ENCODE measurements at regions not wholly inside any gene's neighbourhood (a gene's known extent, or its start where the extent isn't known, plus 50 kb on each side); places are given as distances from the start of the nearest gene placed in this dataset.

DNA sequence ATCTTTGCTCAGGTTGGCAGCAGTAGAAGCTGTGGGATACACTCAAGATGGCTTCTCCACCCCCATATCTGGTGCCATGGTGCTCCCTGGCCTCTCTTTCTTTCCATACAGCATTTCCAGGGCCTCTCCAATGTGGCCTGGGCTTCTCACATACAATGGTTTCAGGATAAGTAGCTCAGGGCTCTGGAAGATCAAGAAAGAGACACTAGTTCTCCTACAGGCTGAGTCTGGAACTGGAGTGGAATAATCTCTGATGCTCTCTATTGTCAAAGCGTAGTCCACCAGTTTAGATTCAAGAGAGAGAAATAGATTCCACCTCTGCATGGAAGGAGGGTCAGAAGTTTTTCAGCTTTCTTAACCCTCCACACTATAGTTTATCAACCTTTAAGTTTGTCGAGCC lies 138.2 kb upstream of the AADAT start (continued):
- no peak for TF ChIP-seq ZNF462 (CRISPR knock-in tag; IDR thresholded peaks at IDR 0.05)

GRCh38 chr4:170226288-170226687 lies 136.5 kb upstream of the AADAT start:
- ATAC-seq, result peak; percentile 72; the same call in 2 of the 3 replicates
- no peaks in the 10 kb centered on the region for H3F3A ChIP-seq (replicated peaks; ENCODE audit: low read depth)
- H3K9me3 Mint-ChIP-seq, result peaks cover 12% of the 10 kb centered on the region

More at GRCh38 chr4:170226288-170226687, 136.5 kb upstream of the AADAT start:
- Histone ChIP-seq H3K79me2 (replicated peaks; ENCODE audit: insufficient read depth) (no peaks in the 10 kb centered on the region), H3K36me3 (ENCODE audit: insufficient read depth) (no peaks in the 10 kb centered on the region; the same call in 1 of the 2 replicates), H3K27me3 (ENCODE audit: insufficient read depth) (no peaks in the 10 kb centered on the region), H3K4me2 (no peak overlapping the region), H3K4me1 (ENCODE audit: insufficient read depth) (no peaks in the 10 kb centered on the region), H4K20me1 (replicated peaks; ENCODE audit: insufficient read depth) (no peaks in the 10 kb centered on the region), H3K9me2 (ENCODE audit: insufficient read depth) (no peaks in the 10 kb centered on the region; the same call in 1 of the 2 replicates), H3K4me3 (no peak overlapping the region), H2AFZ (peak overlapping the region; percentile 89), H3K27ac (ENCODE audit: low read depth) (no peak overlapping the region)
- H3K4me1 Mint-ChIP-seq, result peaks cover 2% of the 10 kb centered on the region; the same call in 1 of the 3 replicates
- peak; percentile 13 for DNase-seq (ENCODE audit: low spot score)
- H3K4me3 Mint-ChIP-seq, result no peak overlapping the region
- H3K27me3 Mint-ChIP-seq (ENCODE audit: insufficient read depth, low read depth, poor library complexity), result no peaks in the 10 kb centered on the region
- no peak overlapping the region for H3K27ac Mint-ChIP-seq
- no peak for TF ChIP-seq ZNF331 (CRISPR knock-in tag; IDR thresholded peaks at IDR 0.05; ENCODE audit: low read depth)
- 0 out of 2 replicates have a peak, but pooled peaks have one; percentile 23 for TF ChIP-seq POLR2AphosphoS5 (IDR thresholded peaks at IDR 0.05; ENCODE audit: low read depth)
- TF ChIP-seq JUNB (IDR thresholded peaks at IDR 0.05; ENCODE audit: unreplicated experiment), result no peak
- TF ChIP-seq CTCF (conservative IDR thresholded peaks at IDR 0.05; ENCODE audit: low read depth in 2 of 2), result no peak
- TF ChIP-seq, protein P1, sequence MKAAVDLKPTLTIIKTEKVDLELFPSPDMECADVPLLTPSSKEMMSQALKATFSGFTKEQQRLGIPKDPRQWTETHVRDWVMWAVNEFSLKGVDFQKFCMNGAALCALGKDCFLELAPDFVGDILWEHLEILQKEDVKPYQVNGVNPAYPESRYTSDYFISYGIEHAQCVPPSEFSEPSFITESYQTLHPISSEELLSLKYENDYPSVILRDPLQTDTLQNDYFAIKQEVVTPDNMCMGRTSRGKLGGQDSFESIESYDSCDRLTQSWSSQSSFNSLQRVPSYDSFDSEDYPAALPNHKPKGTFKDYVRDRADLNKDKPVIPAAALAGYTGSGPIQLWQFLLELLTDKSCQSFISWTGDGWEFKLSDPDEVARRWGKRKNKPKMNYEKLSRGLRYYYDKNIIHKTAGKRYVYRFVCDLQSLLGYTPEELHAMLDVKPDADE (IDR thresholded peaks at IDR 0.05), result no peak
- peaks cover 6% of the 10 kb centered on the region; the same call in 1 of the 3 replicates for H3K36me3 Mint-ChIP-seq (ENCODE audit: low read depth)

All from GM23338 (cell line).